NCI-H2029 treated with DMSO at 0.1 percent for 48 hours (cell line): ENCODE measurements at regions not wholly inside any gene's neighbourhood (a gene's known extent, or its start where the extent isn't known, plus 50 kb on each side); places are given as distances from the start of the nearest gene placed in this dataset.

Experiments
- DNase-seq: peaks from one replicate; lab custom pipeline; 2025; lab: John Stamatoyannopoulos, UW

DNA sequence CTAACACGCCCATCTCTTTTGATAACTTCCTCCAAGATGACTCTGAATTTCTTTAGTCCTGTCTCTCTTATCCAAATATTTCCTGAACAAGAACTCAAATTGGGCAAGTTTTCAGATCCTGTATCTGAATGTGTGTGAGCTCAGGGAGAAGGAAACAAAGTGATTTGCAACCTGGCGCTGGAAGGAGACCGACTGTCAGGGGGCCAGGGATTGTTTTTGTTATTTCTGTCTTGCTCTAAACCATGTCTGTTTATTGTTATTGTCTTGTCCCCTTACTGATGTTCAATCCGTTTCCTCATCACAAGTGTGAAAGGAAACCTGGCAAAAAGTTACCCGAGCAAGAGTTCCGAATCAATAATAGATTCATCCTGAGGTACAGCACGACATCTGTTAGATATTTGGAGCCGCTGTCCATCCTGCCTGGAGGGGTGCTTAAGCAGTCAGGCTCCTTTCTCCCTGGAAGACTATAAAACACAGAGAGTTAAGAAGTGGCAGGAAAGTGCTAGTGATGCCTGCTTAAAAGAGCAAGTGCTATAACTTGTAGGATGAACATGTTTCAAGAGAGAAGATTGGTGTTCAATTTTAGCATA lies 132.5 kb upstream of the OSR1 start:
- DNase-seq, result no peak

DNA sequence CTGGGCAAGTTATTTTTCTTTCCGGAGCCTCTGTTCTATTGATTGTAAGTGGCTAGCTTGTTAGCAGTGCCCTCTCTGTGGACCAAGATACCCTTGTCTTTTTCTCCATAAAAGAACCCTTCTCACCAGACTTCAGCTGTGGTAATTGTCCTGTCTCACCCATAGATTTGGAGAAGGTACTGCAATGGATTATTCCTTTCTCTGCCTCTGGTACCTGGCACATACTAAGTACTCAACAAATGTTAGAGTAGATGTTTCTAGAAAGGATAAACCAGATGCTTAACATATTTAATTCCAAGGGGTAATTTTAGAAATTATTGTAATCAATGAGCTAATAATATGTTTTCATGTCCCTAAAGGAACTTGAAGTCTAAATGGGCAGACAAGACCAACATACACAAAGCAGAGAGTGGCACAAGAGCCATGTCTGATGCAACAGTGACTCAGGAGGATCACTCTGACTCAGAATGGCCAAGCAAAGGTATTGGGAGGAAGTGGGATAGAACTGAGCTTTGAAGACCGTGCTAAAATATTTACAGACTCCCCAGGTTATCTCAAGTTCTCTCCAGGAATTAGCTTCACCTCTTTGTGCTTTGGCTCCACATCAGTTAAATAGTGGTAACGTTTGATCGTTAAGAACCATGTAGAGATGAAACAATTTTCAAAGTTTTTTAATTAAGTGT lies 129.7 kb upstream of the OSR1 start:
- no peak for DNase-seq

DNA sequence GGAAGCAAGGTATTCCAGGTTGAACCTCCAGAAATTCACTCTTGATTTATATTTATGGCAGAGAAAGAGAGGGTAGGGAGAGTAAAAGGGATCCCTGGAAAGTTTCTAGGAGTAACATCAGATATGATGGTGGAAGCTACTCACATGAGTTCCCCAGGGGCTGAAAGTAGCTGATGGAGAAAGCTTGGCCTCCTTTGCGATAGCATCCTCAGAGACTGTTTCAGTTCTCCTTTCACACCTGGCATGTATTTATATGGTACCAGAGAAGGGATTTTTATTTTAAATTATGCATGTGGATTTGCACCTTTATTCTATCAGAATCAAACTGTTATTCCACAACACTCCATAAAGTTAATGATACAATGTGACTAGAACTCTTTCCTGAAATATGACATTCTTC lies 126.3 kb upstream of the OSR1 start:
- no peak for DNase-seq

DNA sequence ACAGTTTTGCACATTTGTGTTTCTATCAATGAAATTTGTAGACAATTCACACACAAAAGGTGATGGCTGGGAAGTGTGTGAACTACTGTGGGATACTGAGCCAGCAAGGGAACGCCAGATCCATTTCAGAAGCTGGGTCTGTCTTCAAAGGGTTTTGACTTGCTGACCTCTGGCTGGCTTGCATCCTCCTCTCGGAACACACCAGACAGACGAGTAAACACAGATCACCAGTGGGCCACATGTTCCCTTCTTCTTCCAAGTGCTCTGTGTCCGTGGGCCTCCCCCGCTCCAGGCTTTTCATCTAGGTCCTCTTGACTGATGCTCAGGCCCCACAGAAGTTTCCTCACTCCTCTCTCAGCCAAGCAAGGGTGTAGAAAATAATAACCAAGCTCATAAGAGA lies 122.2 kb upstream of the OSR1 start:
- DNase-seq, result no peak

DNA sequence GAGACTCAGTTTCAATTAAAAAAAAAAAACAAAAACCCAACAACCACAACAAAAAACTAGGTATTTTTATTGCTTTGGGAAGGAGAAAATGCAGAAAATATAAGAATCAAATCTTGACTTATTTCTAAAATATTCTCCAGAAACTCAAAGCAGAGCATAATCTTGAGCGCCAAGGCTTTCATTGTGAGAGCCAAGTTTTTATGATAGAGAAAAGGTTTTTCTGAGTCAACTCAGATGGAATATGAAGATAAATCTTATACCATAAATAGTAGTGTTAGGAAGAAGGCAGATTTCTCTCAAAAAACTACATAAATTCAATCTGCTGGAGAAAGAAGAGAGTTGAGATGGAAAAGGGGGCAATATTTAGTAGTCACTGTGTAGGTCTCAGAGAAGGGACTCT lies 121.2 kb upstream of the OSR1 start:
- no peak for DNase-seq

DNA sequence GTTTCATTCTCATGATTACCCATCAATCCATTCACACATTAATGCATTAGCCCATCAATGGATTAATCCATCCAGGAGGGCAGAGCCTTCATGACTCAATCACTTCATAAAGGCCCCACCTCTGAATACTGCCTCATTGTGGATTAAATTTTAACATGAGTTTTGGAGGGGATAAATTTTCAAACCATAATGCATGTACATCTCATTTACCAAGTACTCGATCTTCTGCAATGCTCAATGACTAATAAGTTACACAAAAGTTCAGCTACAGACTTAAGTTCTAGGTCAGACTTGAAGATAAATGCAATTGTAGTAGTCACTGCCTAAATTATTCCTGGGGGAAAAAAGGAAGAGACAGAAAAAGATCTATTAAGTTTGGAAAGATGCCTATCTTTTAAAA lies 120.0 kb upstream of the OSR1 start:
- DNase-seq, result no peak

DNA sequence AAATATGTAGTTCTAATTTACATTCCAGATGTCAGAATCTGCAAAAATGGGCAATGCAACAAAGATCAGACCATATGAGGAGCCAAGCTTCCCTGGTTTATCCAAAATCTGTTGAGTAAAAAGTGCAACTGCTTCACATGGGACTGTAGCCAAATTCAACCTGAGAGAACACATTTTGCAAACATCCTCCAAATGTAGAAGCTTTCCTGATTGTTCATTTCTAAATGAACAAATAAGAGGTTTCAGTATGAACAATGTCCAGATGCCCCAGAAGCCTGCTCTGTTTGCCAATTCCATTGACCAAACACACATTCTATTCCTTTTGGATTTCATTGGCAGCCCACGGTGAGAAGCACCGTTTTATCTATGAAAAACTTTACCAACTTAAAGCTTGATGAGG lies 117.9 kb upstream of the OSR1 start:
- no peak for DNase-seq

DNA sequence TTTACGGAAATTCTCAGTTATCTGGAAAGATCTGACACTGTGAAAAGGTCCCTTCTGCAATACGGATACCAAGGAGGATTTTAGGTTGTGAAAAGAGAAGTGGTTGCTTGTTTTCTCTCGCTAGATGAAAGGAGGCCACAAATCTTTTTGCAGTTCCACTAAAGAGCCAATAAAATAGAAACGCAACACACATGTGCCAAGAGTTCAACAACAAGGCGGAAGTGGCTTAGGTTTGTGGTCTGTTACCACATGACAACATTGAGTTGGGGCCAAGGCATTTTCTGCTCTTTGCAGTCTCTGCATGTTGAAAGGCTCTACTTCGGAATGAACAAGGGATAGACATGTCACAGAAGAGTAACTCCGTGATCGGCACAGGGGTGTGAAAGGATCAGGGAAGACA lies 115.7 kb upstream of the OSR1 start:
- DNase-seq, result peak; percentile 13

DNA sequence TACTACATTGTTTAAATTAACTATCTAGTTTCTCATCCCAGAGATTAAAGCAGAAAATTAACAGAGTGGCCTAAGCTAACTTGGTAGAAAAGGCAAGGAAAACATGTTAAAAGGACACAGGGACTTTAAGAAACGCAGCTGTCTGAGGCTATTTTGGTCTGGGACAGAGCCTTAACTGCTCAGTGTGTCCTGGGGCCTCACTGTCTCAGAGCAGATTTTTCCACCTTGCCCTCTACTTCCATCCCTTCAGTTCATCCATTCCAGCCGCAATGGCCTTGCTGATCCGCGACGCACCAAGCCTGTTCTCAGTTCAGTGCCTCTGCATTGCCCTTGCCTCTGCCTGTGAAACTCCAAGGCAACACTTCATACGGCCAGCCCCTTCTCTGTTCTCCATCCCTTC lies 114.9 kb upstream of the OSR1 start:
- DNase-seq, result no peak

DNA sequence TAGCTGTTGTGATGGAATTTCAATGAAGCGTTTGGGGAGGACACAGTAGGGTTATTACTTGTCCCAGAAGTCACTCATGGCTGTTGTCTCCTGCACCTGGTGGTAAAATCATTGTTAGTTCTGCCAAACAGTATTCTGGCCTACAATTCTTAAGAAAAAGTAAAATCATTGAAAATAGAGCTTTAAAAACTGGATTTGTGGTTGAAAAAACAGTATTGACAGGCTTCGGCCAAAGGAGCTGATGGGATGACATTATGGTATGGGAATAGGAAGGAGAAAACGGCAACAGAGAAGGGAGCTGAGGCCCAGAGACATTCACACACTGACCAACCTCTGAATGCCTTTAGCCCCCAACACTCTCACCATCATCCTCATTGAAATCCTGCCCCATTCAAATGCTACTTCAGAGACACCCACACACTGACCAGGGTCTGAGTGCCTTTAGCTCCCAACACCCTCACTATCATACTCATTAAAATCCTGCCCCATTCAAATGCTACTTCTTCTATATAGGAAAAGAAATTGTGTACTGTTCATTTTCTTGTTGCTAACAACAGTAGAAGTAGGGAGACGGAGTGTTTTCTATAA lies 114.1 kb upstream of the OSR1 start:
- no peak for DNase-seq

DNA sequence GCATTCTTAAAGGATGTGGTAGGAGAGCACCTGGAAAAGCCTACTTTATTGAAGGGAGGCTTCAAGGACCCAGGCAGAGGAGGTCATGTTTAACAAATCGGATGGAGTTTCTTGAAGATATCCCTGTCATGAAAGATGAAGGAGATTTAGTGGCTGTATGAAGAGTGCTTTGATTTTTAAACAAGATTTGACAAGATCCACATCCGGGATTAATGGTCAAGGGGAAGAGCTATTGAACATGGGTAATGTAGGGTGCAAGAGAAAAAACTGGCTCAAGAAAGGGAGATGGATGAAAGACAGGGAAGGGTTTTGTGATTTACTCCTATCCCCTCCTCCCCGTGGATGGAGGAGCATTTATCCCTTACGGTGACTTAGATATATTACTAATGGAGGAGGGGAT lies 113.1 kb upstream of the OSR1 start:
- no peak for DNase-seq

DNA sequence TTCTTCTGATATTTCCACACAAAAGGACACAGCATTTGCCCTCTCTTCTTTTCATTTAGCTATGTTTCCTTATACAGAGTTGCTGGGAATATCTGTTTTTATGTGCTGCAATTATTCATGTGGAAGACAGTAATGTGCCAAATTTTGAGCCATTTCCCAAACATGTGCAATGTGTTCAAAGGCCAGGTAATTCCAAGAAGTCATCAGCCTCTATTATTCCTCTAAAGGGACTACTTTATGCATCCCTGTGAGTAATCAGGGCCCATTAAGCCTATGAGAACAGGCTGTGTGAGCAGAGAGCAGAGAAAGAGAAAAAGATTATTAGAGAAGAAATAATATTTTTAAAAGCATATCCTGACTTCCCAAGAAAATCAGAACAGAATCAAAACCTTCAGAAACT lies 107.6 kb upstream of the OSR1 start:
- no peak for DNase-seq

DNA sequence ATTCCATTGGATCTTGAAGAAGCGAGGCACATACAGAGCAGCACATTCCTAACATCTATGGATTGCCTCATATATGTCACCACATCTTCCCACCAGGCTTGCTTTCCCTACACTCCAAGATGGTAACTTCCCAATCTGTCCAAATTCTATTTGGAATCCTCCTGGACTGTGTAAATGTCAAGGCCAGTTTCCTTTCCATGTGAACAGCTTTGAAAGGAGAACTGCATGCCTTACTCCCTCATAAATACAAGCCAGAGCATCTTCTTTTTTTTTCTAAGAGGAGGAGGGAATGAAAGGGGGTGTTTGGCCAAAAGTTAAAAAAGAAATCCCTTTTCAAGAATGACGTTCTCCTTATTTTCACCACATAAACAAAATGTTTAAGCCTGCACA lies 103.8 kb upstream of the OSR1 start:
- no peak for DNase-seq

DNA sequence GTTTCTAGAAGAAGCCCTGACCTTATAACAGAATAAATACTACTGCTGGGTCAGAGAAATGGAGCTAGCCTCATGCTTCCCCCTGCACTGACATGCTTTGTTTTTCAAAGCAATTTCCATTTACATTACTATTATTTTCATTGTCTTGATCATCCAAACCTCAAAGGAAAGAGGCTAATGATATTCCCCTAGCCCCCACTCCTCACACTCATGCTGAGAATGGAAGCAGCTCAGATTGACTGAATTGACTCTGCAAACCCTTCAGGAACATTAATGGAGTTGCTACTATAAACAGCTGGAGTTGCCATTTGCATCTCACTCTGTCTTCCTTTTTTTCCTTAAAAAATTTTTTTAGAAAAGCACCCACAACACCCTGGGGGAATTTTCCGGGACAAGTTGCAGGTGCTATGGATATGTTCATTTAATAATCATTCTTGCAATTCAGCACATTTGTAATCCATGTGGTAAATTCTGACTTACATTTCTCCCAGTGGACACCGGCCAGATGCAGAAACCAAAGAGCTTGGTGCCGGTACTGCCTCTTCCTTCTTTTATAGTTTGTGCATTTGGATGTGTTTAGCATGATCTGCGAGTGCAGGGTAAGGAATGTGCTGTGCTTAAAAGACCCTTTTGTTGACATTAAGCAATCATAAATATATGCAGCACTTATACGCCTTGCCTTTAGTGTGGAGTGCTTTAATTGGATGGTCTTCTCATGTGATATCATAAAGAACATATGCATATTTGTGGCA lies 103.3 kb upstream of the OSR1 start:
- no peak for DNase-seq

DNA sequence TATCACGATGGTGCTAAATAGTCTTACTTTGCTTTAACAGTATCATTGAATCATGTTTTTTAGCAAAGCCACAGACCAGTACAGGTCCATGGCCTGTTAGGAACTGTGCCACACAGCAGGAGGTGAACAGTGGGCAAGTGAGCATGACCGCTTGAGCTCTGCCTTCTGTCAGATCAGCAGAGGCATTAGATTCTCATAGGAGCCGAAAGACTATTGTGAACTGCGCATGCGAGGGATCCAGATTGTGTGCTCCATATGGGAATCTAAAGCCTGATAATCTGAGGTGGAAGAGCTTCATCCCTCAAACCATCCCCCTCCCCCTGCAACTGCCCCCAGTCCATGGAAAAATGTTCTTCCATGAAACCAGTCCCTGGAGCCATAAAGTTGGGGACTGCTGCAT lies 102.3 kb upstream of the OSR1 start:
- no peak for DNase-seq

DNA sequence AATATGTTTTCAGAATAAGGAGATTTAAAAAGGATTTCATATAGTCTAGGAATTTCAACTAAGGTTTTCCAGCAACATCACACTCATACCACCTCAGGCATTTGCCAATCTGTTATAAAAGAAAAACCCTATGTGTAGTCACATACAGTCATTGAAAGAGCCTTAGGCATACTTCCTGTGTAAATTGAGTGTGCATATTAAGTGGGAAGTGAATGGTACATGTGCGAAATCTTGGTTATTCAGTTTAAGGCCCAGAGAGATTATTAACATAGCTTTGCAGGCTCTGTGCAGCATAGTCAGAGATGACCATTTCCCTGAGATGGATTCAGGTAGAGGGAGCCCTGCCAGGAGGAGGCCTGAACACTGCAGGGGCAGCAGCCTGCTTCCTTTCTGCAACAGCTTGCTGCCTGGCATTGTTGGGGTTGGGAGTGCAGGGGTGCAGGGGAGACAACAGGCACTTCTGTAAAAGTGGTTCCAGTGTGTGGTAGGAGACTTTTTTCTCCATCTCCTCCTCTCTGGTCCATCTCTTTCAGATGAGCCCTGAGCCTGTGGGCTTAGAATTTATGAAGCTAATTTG lies 100.1 kb upstream of the OSR1 start:
- no peak for DNase-seq

DNA sequence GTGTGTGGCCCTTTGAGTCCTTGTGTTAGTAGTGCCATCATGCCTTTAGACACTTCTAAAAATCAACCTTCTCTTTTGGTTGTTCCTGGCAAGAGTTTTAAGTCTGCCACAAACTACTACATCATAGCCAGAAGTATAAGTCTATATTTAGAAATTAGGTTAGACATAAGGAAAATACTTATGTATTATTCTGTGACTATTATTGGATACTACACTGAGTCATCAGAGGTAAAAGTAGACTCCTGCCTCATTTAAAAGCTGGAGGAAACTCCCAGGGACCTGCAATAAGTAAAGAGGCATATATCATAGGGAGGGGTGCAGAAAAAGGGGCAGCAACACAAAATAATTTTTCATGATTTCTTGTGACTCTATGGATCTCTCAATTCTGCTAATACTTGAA lies 99.4 kb upstream of the OSR1 start:
- DNase-seq, result no peak

DNA sequence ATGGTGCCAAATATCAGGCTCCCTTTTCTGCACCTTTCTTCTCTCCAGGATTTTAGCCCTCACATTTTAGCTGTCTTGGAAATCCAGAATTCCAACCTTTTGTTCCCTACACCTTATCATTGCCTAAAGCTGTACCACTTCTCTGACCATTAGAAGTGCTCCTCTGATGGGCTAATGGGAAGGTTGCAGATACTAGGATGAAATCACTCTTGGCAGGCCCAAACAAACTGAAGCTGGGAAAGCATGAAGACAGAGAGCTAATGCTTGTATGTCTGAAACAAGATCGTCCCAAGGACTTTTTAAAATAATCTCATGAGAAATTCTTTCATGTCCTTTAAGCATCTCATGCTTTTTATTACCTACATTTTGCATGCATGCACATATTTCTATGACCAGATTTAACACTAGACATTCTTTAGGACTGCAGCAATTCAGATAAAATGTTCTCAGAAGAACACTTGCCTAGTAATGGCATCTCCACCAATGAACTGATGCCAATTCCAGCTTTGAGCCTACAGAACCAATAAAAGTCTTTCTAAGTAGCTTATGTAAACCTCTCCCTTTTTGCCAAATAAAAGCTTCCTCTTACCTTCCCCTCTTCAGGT lies 98.4 kb upstream of the OSR1 start:
- no peak for DNase-seq

DNA sequence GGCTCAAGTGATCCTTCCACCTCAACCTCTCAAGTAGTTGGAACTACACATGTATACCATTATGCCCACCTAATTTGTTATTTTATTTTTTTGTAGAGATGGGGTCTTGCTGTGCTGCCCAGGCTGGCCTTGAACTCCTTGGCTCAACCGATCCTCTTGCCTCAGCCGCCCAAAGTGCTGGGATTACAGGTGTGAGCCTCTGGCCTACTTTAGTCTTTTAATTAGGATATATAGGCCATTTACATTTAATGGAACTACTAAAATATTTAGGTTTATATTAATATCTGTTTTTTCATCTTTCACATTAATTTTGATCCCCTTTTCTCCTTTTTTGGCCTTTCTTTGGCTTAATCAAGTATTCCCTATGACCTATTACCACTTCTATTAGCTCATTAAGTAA lies 95.7 kb upstream of the OSR1 start:
- DNase-seq, result no peak

DNA sequence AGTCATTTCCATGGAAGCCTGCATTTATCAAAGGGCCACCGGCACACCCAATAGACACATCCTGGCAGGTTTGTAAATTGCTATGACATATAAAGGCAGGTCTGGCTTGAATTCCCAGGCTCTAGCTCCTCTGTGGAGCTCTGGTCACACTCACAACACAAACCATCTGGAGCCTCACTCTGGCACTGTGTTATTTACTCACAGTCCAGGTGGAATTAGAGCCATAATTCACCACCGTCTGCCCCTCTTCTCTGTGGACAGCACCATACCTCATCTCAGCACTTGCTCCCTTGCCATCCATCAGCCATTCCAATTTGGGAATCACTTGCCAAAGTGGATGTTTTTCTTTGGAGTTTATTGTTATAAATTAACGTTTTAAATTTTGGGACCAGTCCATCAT lies 84.3 kb upstream of the OSR1 start:
- DNase-seq, result no peak

DNA sequence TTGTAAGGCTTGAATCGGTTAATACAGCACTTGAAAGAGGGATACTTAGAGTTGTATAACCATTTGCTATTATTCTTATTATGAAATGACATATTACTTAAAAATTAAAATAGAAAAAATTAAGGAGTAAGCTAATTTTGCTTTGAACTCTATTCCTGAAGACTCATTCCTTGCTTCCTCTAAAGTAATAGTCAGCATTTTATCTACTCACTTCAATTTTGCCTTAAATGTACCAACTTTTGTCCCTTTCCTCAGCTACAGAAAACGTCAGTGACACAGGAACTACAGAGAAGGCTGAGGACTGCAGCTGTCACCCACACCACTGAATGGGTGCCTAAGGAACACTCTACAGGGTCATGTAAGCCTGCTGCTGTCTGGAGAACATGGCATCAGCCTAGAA lies 80.7 kb upstream of the OSR1 start:
- no peak for DNase-seq

DNA sequence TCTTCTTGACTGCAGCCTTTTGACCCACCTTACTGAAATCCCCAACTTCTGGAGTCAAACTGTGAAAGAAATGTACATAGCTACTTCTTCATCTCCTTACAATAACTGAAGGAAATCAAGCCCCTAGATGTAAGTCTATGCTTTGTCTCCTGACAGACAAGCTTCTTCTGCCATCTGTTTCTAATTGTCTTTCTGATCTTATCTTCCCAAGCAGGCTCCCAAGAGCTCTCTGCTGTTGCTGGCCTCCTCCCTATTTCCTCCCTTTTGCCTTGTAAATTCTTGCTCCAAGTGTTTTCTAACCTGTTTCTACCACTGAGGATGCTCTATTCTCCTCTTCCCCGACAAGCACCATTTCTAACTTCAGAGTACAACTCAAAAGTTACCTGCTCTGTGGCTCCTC lies 77.4 kb upstream of the OSR1 start:
- no peak for DNase-seq

DNA sequence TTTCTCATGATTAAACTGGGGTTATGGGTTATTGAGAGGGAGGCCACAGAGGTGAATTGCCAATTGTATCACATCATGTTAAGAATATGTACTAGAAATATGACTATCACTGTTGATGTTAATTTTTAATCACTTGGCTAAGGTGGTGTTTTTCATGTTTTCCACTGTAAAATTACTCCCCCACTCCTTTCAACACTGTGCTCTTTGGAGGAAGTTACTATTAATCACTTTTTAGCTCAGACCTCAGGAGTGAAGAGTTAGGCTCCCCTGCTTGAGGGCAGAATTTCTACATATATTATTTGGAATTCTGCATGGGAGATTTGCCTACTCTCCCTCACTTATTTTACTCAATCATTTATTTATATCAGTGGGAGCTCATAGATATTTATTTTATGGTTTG lies 76.0 kb upstream of the OSR1 start:
- no peak for DNase-seq
